Stimulated activated CD4-positive, alpha-beta T cell treated with anti-CD3 and anti-CD28 coated beads, Interleukin-2, amount 100 ng/mL, for 48 hours (primary cell): ENCODE measurements at regions not wholly inside any gene's neighbourhood (a gene's known extent, or its start where the extent isn't known, plus 50 kb on each side); places are given as distances from the start of the nearest gene placed in this dataset.

Source experiments
- DNase-seq, 2 donors: peaks; one replicate each; pipeline ENCODE4 v3.0.0-alpha.2; 2020

- peak in 1 of 2 donors; percentile 12 for DNase-seq
Observed at GRCh38 chr16:85555719-85556455, 57.2 kb upstream of the GSE1 start.

GRCh38 chr16:85556456-85557082 is 56.6 kb upstream of the GSE1 start:
- peak in 1 of 2 donors; percentile 46 for DNase-seq

GRCh38 chr16:85557083-85557970 is 55.8 kb upstream of the GSE1 start:
- peak; percentile 15 to 38 for DNase-seq

GRCh38 chr16:85557971-85558657 is 55.0 kb upstream of the GSE1 start:
- DNase-seq, result no peak

GRCh38 chr16:85560932-85561247 is 52.2 kb upstream of the GSE1 start:
- DNase-seq, result no peak

- DNase-seq, result no peak
Observed at GRCh38 chr16:85561248-85562092, 51.7 kb upstream of the GSE1 start.

- no peak for DNase-seq
Observed at GRCh38 chr16:85562093-85562786, 50.9 kb upstream of the GSE1 start.

GRCh38 chr16:85563034-85563433 is 50.1 kb upstream of the GSE1 start:
- no peak for DNase-seq
